Activated CD8-positive, alpha-beta T cell treated with anti-CD3 and anti-CD28 coated beads, Interleukin-2, amount 10 ng/mL, durations not matched to agents 7 days and 5 days (primary cell): ENCODE measurements at regions not wholly inside any gene's neighbourhood (a gene's known extent, or its start where the extent isn't known, plus 50 kb on each side); places are given as distances from the start of the nearest gene placed in this dataset.

Experiments
- ATAC-seq: fragments of 150-1000 bp; cut with Tn5 transposase; one replicate; pipeline ENCODE4 v1.10.0; 2021; ENCODE audit warnings: moderate library complexity
- CTCF ChIA-PET: fragments of 350-600 bp; sonication (Branson Sonifier 250); formaldehyde crosslinking; loops from one replicate; lab custom pipeline; 2021; ENCODE audit warnings: antibody characterized with exemption; lab: Charles Lee
- POLR2A ChIA-PET: fragments of 350-600 bp; sonication (Branson Sonifier 250); formaldehyde crosslinking; loops from one replicate; lab custom pipeline; 2021; ENCODE audit warnings: antibody characterized with exemption; lab: Charles Lee
- DNase-seq: peaks from one replicate; pipeline ENCODE4 v3.0.0-alpha.2; 2020
- H3K27ac Mint-ChIP-seq: one replicate; pipeline ENCODE4 v1.8.0; 2021; ENCODE audit warnings: mild to moderate bottlenecking, mixed read lengths
- H3K27me3 Mint-ChIP-seq: one replicate; pipeline ENCODE4 v1.8.0; 2021; ENCODE audit warnings: low read depth, mixed read lengths
- H3K36me3 Mint-ChIP-seq: one replicate; pipeline ENCODE4 v1.8.0; 2021; ENCODE audit warnings: low read depth, mixed read lengths
- H3K4me1 Mint-ChIP-seq: one replicate; pipeline ENCODE4 v1.8.0; 2021; ENCODE audit warnings: low read depth, mixed read lengths
- H3K4me3 Mint-ChIP-seq: one replicate; pipeline ENCODE4 v1.8.0; 2021; ENCODE audit warnings: mild to moderate bottlenecking, mixed read lengths
- H3K9me3 Mint-ChIP-seq: one replicate; pipeline ENCODE4 v1.8.0; 2022; ENCODE audit warnings: mixed read lengths; ENCODE audit not compliant: insufficient read depth

GRCh38 chr13:60790620-60791019, 393.6 kb downstream of the TDRD3 start:
- POLR2A ChIA-PET, result no interaction called here
- Mint-ChIP-seq H3K4me1 (no peaks in the 10 kb centered on the region), H3K27ac (no peak overlapping the region), H3K36me3 (no peaks in the 10 kb centered on the region), H3K27me3 (no peaks in the 10 kb centered on the region), H3K9me3 (no peaks in the 10 kb centered on the region), H3K4me3 (no peak overlapping the region)
- ATAC-seq (no peak), DNase-seq (no peak)
- CTCF ChIA-PET, result no interaction called here

GRCh38 chr13:60788156-60788829, 391.3 kb downstream of the TDRD3 start:
- H3K27me3 Mint-ChIP-seq, result no peaks in the 10 kb centered on the region
- no peaks in the 10 kb centered on the region for H3K4me1 Mint-ChIP-seq
- H3K27ac Mint-ChIP-seq, result no peak overlapping the region
- DNase-seq, result no peak
- POLR2A ChIA-PET, result no interaction called here
- no peak overlapping the region for H3K4me3 Mint-ChIP-seq
- no peak for ATAC-seq
- H3K9me3 Mint-ChIP-seq, result no peaks in the 10 kb centered on the region
- H3K36me3 Mint-ChIP-seq, result no peaks in the 10 kb centered on the region
- CTCF ChIA-PET, result no interaction called here

- Mint-ChIP-seq H3K27ac (no peak overlapping the region), H3K27me3 (no peaks in the 10 kb centered on the region), H3K4me1 (no peaks in the 10 kb centered on the region), H3K9me3 (peaks cover 1% of the 10 kb centered on the region), H3K4me3 (no peak overlapping the region), H3K36me3 (no peaks in the 10 kb centered on the region)
- DNase-seq, result no peak
- CTCF ChIA-PET, result no interaction called here
- POLR2A ChIA-PET, result no interaction called here
- no peak for ATAC-seq
Observed at GRCh38 chr13:60787083-60787482, 390.1 kb downstream of the TDRD3 start.

- CTCF ChIA-PET, result no interaction called here
- DNase-seq (no peak), ATAC-seq (no peak)
- Mint-ChIP-seq H3K9me3 (peaks cover 16% of the 10 kb centered on the region), H3K4me1 (no peaks in the 10 kb centered on the region), H3K4me3 (no peak overlapping the region), H3K27me3 (no peaks in the 10 kb centered on the region), H3K27ac (no peak overlapping the region), H3K36me3 (no peaks in the 10 kb centered on the region)
- POLR2A ChIA-PET, result no interaction called here
Observed at GRCh38 chr13:60772726-60773125, 375.7 kb downstream of the TDRD3 start.

- POLR2A ChIA-PET, result no interaction called here
- peaks cover 8% of the 10 kb centered on the region for H3K9me3 Mint-ChIP-seq
- no peak overlapping the region for H3K27ac Mint-ChIP-seq
- H3K27me3 Mint-ChIP-seq, result no peaks in the 10 kb centered on the region
- H3K4me1 Mint-ChIP-seq, result no peaks in the 10 kb centered on the region
- CTCF ChIA-PET, result no interaction called here
- H3K36me3 Mint-ChIP-seq, result no peaks in the 10 kb centered on the region
- ATAC-seq (no peak), DNase-seq (no peak)
- no peak overlapping the region for H3K4me3 Mint-ChIP-seq
Observed at GRCh38 chr13:60765700-60766411, 368.8 kb downstream of the TDRD3 start.

- DNase-seq (no peak), ATAC-seq (no peak)
- Mint-ChIP-seq H3K4me3 (no peak overlapping the region), H3K9me3 (peaks cover 1% of the 10 kb centered on the region), H3K27ac (no peak overlapping the region), H3K27me3 (no peaks in the 10 kb centered on the region), H3K36me3 (no peaks in the 10 kb centered on the region), H3K4me1 (no peaks in the 10 kb centered on the region)
- ChIA-PET POLR2A (no interaction called here), CTCF (no interaction called here)
Observed at GRCh38 chr13:60759499-60759898, 362.5 kb downstream of the TDRD3 start.

GRCh38 chr13:60758637-60759036, 361.6 kb downstream of the TDRD3 start:
- ATAC-seq (no peak), DNase-seq (no peak)
- Mint-ChIP-seq H3K36me3 (no peaks in the 10 kb centered on the region), H3K9me3 (peaks cover 6% of the 10 kb centered on the region), H3K4me1 (no peaks in the 10 kb centered on the region), H3K27me3 (no peaks in the 10 kb centered on the region), H3K27ac (no peak overlapping the region), H3K4me3 (no peak overlapping the region)
- ChIA-PET CTCF (no interaction called here), POLR2A (no interaction called here)

GRCh38 chr13:60757501-60758215, 360.6 kb downstream of the TDRD3 start:
- H3K27ac Mint-ChIP-seq, result no peak overlapping the region
- H3K27me3 Mint-ChIP-seq, result no peaks in the 10 kb centered on the region
- no peak overlapping the region for H3K4me3 Mint-ChIP-seq
- peaks cover 6% of the 10 kb centered on the region for H3K9me3 Mint-ChIP-seq
- ATAC-seq (no peak), DNase-seq (no peak)
- ChIA-PET CTCF (no interaction called here), POLR2A (no interaction called here)
- no peaks in the 10 kb centered on the region for H3K36me3 Mint-ChIP-seq
- H3K4me1 Mint-ChIP-seq, result no peaks in the 10 kb centered on the region

- DNase-seq (no peak), ATAC-seq (no peak)
- ChIA-PET POLR2A (no interaction called here), CTCF (no interaction called here)
- peaks cover 6% of the 10 kb centered on the region for H3K9me3 Mint-ChIP-seq
- H3K4me1 Mint-ChIP-seq, result no peaks in the 10 kb centered on the region
- H3K4me3 Mint-ChIP-seq, result no peak overlapping the region
- H3K36me3 Mint-ChIP-seq, result no peaks in the 10 kb centered on the region
- no peak overlapping the region for H3K27ac Mint-ChIP-seq
- no peaks in the 10 kb centered on the region for H3K27me3 Mint-ChIP-seq
Observed at GRCh38 chr13:60756306-60756705, 359.3 kb downstream of the TDRD3 start.

GRCh38 chr13:60755380-60756163, 358.6 kb downstream of the TDRD3 start:
- H3K27me3 Mint-ChIP-seq, result no peaks in the 10 kb centered on the region
- DNase-seq (no peak), ATAC-seq (no peak)
- ChIA-PET POLR2A (no interaction called here), CTCF (no interaction called here)
- H3K36me3 Mint-ChIP-seq, result no peaks in the 10 kb centered on the region
- peaks cover 6% of the 10 kb centered on the region for H3K9me3 Mint-ChIP-seq
- H3K4me3 Mint-ChIP-seq, result no peak overlapping the region
- H3K27ac Mint-ChIP-seq, result no peak overlapping the region
- H3K4me1 Mint-ChIP-seq, result no peaks in the 10 kb centered on the region

- ChIA-PET POLR2A (no interaction called here), CTCF (no interaction called here)
- DNase-seq, result no peak
- peaks cover 6% of the 10 kb centered on the region for H3K9me3 Mint-ChIP-seq
- no peak overlapping the region for H3K4me3 Mint-ChIP-seq
- H3K27ac Mint-ChIP-seq, result no peak overlapping the region
- no peak for ATAC-seq
- H3K27me3 Mint-ChIP-seq, result no peaks in the 10 kb centered on the region
- H3K4me1 Mint-ChIP-seq, result no peaks in the 10 kb centered on the region
- H3K36me3 Mint-ChIP-seq, result no peaks in the 10 kb centered on the region
Observed at GRCh38 chr13:60754211-60755090, 357.4 kb downstream of the TDRD3 start.
